ENCODE measurements at regions not wholly inside any gene's neighbourhood (a gene's known extent, or its start where the extent isn't known, plus 50 kb on each side); places are given as distances from the start of the nearest gene placed in this dataset.

DNA sequence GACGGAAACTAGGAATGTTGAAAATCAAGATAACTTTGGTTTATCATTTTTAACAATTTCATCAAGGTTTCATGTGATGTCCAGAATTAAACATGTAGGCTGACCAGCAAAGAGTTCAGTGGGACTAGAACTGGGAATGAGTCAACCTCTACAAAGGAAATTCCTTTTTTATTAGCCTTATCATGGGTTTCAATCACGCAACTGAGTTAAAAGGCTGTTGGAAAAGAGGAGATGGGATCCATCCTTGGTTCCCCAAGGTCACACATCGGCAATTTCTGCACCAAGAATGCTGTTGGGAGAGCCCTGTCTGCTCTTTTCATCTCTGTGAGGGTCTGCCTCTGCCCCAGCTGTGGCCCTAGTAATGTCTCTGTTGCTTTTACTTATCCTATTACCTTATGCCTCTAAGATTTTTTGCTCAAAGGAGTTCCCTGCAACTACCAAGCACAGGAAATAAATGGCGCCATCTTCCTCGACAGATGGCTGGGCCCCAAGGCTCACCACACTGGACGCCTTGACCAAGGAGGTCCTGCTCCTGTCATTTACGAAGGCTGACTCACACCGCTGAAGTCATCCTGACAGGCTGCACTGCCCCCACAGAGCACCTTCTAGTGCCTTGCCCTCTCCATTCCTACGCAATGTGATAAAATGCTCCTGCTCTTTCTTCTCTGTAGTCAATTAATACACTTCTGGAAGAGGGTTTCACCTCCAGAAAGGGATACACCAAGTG lies 367.4 kb downstream of the GXYLT1 start:
- Histone ChIP-seq H2BK5ac (ENCODE audit: low read depth, low read length, poor library complexity, severe bottlenecking) (no peak overlapping the region), H3K36me3 (ENCODE audit: control insufficient read depth, insufficient read depth, low read length) (no peaks in the 10 kb centered on the region), H2BK20ac (ENCODE audit: low read depth, low read length) (no peak overlapping the region), H3K9me3 (ENCODE audit: control insufficient read depth, insufficient read depth, low read length) (no peaks in the 10 kb centered on the region), H3K56ac (ENCODE audit: extremely low read depth, insufficient read depth, low read length) (no peak overlapping the region), H4K5ac (ENCODE audit: low read depth, low read length) (no peak overlapping the region), H2AFZ (replicated peaks; ENCODE audit: low read length, poor library complexity) (no peak overlapping the region), H3K4me3 (ENCODE audit: insufficient read depth, low read depth, low read length) (no peak overlapping the region), H4K20me1 (ENCODE audit: insufficient read depth, low read length) (no peaks in the 10 kb centered on the region), H2AK5ac (ENCODE audit: low read depth, low read length) (no peak overlapping the region), H3K79me1 (ENCODE audit: low read depth in 1 of 2, low read length in 2 of 2) (no peaks in the 10 kb centered on the region), H2BK15ac (ENCODE audit: low read depth, low read length) (no peak overlapping the region), H3K4me1 (ENCODE audit: control insufficient read depth, insufficient read depth, low read length) (no peaks in the 10 kb centered on the region), H3K14ac (replicated peaks; ENCODE audit: low read depth, low read length) (no peak overlapping the region), H2BK120ac (ENCODE audit: low read depth, low read length) (no peak overlapping the region), H3K4ac (ENCODE audit: low read depth, low read length) (no peak overlapping the region), H3K18ac (ENCODE audit: low read depth, low read length) (no peak overlapping the region), H4K91ac (ENCODE audit: insufficient read depth, low read depth, low read length) (no peak overlapping the region), H3K9ac (ENCODE audit: low read depth, low read length) (no peak overlapping the region), H3K27ac (ENCODE audit: insufficient read depth, low read length) (no peak overlapping the region), H4K8ac (ENCODE audit: low read depth in 2 of 2, low read length in 2 of 2) (no peak overlapping the region), H3K4me2 (ENCODE audit: low read depth, low read length) (no peak overlapping the region), H3K9me1 (ENCODE audit: insufficient read depth, low read length) (no peaks in the 10 kb centered on the region), H3K23ac (ENCODE audit: low read depth, low read length) (no peak overlapping the region), H2AK9ac (replicated peaks; ENCODE audit: low read depth, low read length, poor library complexity) (no peak overlapping the region), H3K27me3 (ENCODE audit: control insufficient read depth, insufficient read depth, low read length) (no peaks in the 10 kb centered on the region)
- 58% methylated on average over 3 of the region's 9 CpGs; no CpG with 5 or more reads in 1 of the 2 experiments for WGBS, 2 experiments (ENCODE audit: extremely low coverage in 2 of 2, insufficient read length in 1 of 2)
- intact Hi-C loops (cut with micrococcal nuclease): no loop called here
- BruUV-seq (replicated peaks): no TSS peak
- CTCF ChIA-PET: no interaction called here
- no peak for TF ChIP-seq MXI1 (IDR thresholded peaks at IDR 0.05; ENCODE audit: borderline replicate concordance, low read depth, low read length)
- TF ChIP-seq USF2 (IDR thresholded peaks at IDR 0.05; ENCODE audit: low read depth, low read length): no peak
- TF ChIP-seq FOS (IDR thresholded peaks at IDR 0.05; ENCODE audit: low read depth, low read length): no peak
- TF ChIP-seq RCOR1 (IDR thresholded peaks at IDR 0.05; ENCODE audit: insufficient replicate concordance, low read length): no peak
- no peak for TF ChIP-seq CTCF (conservative IDR thresholded peaks at IDR 0.05; ENCODE audit: low read depth, low read length)
- TF ChIP-seq RFX5 (IDR thresholded peaks at IDR 0.05; ENCODE audit: low read depth, low read length): no peak
- TF ChIP-seq RAD21 (IDR thresholded peaks at IDR 0.05; ENCODE audit: low read length): no peak
- TF ChIP-seq MAZ (IDR thresholded peaks at IDR 0.05; ENCODE audit: borderline replicate concordance, low read depth, low read length): no peak
- no peak for ATAC-seq (ENCODE audit: low read depth)
- in situ Hi-C loops (cut with MboI; ENCODE audit: low sequenced_read_pairs): no loop called here
- POLR2A ChIA-PET (ENCODE audit: unreplicated experiment): no interaction called here
- dilution Hi-C loops (cut with HindIII; ENCODE audit: low sequenced_read_pairs, unreplicated experiment): no loop called here
- no peak for DNase-seq

Data from IMR-90 (cell line).